ENCODE measurements at regions not wholly inside any gene's neighbourhood (a gene's known extent, or its start where the extent isn't known, plus 50 kb on each side); places are given as distances from the start of the nearest gene placed in this dataset.

DNA sequence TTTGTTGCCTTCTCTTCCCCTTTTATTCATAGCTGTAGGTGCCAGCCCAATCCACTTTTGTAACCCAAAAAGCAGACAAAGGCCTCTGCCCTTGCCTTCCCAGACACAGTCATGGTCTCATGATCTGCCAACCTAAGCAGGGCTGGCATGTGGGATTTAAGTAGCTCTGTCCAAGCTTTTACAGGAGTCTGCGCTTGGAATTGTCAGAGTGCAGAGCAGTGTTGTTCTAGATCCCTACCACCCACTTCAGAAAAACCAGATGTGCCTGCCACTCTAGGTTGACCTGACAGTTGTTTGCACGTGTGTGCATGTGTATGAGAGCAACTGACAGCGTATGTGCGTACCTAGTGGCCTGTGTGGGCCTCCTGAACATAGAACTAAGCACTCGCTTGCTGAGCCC lies 87.8 kb upstream of the SPRY4 start:
- no peaks in the 10 kb centered on the region for H4K20me1 ChIP-seq (ENCODE audit: insufficient read depth, low read length)
- H3K9ac ChIP-seq (ENCODE audit: low read length) = no peak overlapping the region
- H3K9me3 ChIP-seq (ENCODE audit: insufficient read depth, low read length) = no peaks in the 10 kb centered on the region
- no peaks in the 10 kb centered on the region for H3K79me2 ChIP-seq (ENCODE audit: low read length)
- H3K36me3 ChIP-seq (replicated peaks; ENCODE audit: low read depth, low read length) = no peaks in the 10 kb centered on the region
- H2AFZ ChIP-seq (ENCODE audit: low read depth, low read length) = no peak overlapping the region
- no peak for TF ChIP-seq EZH2phosphoT487 (IDR thresholded peaks at IDR 0.05; ENCODE audit: low read depth)
- TF ChIP-seq, protein P1, sequence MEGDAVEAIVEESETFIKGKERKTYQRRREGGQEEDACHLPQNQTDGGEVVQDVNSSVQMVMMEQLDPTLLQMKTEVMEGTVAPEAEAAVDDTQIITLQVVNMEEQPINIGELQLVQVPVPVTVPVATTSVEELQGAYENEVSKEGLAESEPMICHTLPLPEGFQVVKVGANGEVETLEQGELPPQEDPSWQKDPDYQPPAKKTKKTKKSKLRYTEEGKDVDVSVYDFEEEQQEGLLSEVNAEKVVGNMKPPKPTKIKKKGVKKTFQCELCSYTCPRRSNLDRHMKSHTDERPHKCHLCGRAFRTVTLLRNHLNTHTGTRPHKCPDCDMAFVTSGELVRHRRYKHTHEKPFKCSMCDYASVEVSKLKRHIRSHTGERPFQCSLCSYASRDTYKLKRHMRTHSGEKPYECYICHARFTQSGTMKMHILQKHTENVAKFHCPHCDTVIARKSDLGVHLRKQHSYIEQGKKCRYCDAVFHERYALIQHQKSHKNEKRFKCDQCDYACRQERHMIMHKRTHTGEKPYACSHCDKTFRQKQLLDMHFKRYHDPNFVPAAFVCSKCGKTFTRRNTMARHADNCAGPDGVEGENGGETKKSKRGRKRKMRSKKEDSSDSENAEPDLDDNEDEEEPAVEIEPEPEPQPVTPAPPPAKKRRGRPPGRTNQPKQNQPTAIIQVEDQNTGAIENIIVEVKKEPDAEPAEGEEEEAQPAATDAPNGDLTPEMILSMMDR (IDR thresholded peaks at IDR 0.05; ENCODE audit: low read depth, low read length) = no peak
- H3K4me3 ChIP-seq (ENCODE audit: low read length) = no peak overlapping the region
- H3K27me3 ChIP-seq (ENCODE audit: low read depth, low read length) = no peaks in the 10 kb centered on the region
- no peak overlapping the region for H3K4me2 ChIP-seq (ENCODE audit: low read length)
- no peaks in the 10 kb centered on the region for H3K4me1 ChIP-seq (ENCODE audit: low read length)
- no peak overlapping the region for H3K27ac ChIP-seq (ENCODE audit: low read length)

DNA sequence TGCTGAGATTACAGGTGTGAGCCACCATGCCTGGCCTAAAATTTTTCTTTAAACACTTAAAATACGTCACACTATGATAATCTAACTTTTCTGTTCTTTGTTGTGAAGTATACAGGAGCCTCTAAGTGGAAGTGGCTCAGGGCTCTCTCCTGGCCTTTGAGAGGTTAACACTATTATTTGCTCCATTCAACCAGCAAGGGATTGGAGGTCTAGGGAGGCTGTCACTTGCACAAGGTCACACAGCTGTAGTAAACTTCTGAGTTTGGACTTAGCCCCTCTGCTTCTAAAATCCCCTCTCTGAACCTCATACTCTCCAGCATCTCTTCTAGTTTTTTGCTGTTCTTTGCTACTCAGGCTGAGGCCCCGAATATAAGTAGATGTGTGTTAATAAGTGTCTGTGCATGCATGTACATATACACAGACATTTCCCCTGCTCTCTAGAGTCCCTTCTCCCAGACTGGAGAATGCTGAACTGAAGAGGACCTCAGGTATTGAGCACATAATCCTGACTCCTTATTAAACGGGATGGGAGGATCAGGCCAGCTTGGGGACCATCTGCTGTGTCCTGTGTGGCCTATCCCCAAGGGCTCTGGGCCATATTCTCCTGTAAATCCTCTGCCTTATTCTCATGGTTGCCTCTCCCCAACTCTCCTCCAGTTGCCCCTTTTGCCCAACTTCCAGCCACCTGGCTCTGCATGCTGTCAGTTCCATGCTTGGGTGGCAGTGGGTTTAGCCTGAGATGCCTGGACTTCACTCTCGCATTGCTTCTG lies 87.0 kb upstream of the SPRY4 start:
- no peaks in the 10 kb centered on the region for H3K79me2 ChIP-seq (ENCODE audit: low read length)
- H3K27me3 ChIP-seq (ENCODE audit: low read depth, low read length) = no peaks in the 10 kb centered on the region
- no peak overlapping the region for H3K9ac ChIP-seq (ENCODE audit: low read length)
- no peak overlapping the region for H3K4me2 ChIP-seq (ENCODE audit: low read length)
- TF ChIP-seq, protein P1 (IDR thresholded peaks at IDR 0.05; ENCODE audit: low read depth, low read length) = no peak
- no peak for TF ChIP-seq EZH2phosphoT487 (IDR thresholded peaks at IDR 0.05; ENCODE audit: low read depth)
- no peak overlapping the region for H3K27ac ChIP-seq (ENCODE audit: low read length)
- H3K9me3 ChIP-seq (ENCODE audit: insufficient read depth, low read length) = no peaks in the 10 kb centered on the region
- H3K4me1 ChIP-seq (ENCODE audit: low read length) = no peaks in the 10 kb centered on the region
- no peaks in the 10 kb centered on the region for H4K20me1 ChIP-seq (ENCODE audit: insufficient read depth, low read length)
- no peak overlapping the region for H3K4me3 ChIP-seq (ENCODE audit: low read length)
- no peak overlapping the region for H2AFZ ChIP-seq (ENCODE audit: low read depth, low read length)
- no peaks in the 10 kb centered on the region for H3K36me3 ChIP-seq (replicated peaks; ENCODE audit: low read depth, low read length)

DNA sequence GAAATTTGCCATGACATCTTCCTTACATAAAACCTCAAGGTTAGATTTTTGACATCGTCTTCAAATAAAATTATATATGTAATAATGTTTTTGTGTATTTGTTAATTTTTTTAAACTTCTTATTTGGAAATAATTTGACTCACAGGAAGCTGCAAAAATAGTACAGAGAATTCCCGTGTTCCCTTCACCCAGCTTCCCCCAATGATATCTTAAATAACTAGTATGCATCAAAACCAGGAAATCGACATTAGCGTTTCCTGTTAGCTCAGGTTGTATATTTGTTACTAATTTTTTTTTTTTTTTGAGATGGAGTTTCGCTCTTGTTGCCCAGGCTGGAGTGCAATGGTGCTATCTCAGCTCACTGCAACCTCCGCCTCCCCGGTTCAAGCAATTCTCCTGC lies 86.3 kb upstream of the SPRY4 start:
- no peak overlapping the region for H3K27ac ChIP-seq (ENCODE audit: low read length)
- no peaks in the 10 kb centered on the region for H3K9me3 ChIP-seq (ENCODE audit: insufficient read depth, low read length)
- no peak overlapping the region for H3K4me2 ChIP-seq (ENCODE audit: low read length)
- H3K27me3 ChIP-seq (ENCODE audit: low read depth, low read length) = no peaks in the 10 kb centered on the region
- no peak overlapping the region for H3K9ac ChIP-seq (ENCODE audit: low read length)
- no peaks in the 10 kb centered on the region for H3K36me3 ChIP-seq (replicated peaks; ENCODE audit: low read depth, low read length)
- no peak overlapping the region for H3K4me3 ChIP-seq (ENCODE audit: low read length)
- TF ChIP-seq, protein P1 (IDR thresholded peaks at IDR 0.05; ENCODE audit: low read depth, low read length) = no peak
- no peak for TF ChIP-seq EZH2phosphoT487 (IDR thresholded peaks at IDR 0.05; ENCODE audit: low read depth)
- H3K79me2 ChIP-seq (ENCODE audit: low read length) = no peaks in the 10 kb centered on the region
- no peak overlapping the region for H2AFZ ChIP-seq (ENCODE audit: low read depth, low read length)
- no peaks in the 10 kb centered on the region for H3K4me1 ChIP-seq (ENCODE audit: low read length)
- no peaks in the 10 kb centered on the region for H4K20me1 ChIP-seq (ENCODE audit: insufficient read depth, low read length)

DNA sequence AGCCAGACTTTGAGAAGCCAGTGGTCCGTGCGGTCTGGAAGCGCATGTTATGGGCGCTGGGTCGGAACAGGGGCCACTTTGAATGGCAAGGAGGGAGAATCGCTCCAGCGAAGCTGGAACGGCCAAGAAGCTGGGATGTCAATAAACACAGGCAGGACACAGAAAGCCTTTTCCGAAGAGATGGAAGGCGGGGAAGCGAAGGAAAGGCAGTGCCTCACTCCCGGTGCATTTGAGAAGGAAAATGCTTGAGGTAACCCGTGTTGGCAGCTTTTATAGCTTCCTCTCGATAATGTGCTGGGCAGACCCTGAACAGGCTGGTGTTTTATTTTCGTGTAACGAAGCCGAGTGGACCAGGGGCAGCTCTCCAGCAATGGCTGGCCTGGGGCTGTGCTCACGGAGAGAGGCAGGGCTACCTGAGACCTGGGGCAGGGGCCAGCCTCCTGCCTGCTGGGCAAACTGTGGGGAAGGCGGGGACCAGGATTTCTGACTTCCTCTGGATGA lies 84.2 kb upstream of the SPRY4 start:
- Histone ChIP-seq H3K36me3 (replicated peaks; ENCODE audit: low read depth, low read length) (no peaks in the 10 kb centered on the region), H4K20me1 (ENCODE audit: insufficient read depth, low read length) (no peaks in the 10 kb centered on the region), H3K4me2 (ENCODE audit: low read length) (no peak overlapping the region), H3K9ac (ENCODE audit: low read length) (no peak overlapping the region), H3K4me1 (ENCODE audit: low read length) (no peaks in the 10 kb centered on the region), H3K27me3 (ENCODE audit: low read depth, low read length) (no peaks in the 10 kb centered on the region), H3K9me3 (ENCODE audit: insufficient read depth, low read length) (no peaks in the 10 kb centered on the region), H3K4me3 (ENCODE audit: low read length) (no peak overlapping the region), H3K27ac (ENCODE audit: low read length) (no peak overlapping the region), H3K79me2 (ENCODE audit: low read length) (no peaks in the 10 kb centered on the region), H2AFZ (ENCODE audit: low read depth, low read length) (no peak overlapping the region)
- TF ChIP-seq, protein P1 (IDR thresholded peaks at IDR 0.05; ENCODE audit: low read depth, low read length) = no peak
- TF ChIP-seq EZH2phosphoT487 (IDR thresholded peaks at IDR 0.05; ENCODE audit: low read depth) = no peak
